ENCODE measurements at regions not wholly inside any gene's neighbourhood (a gene's known extent, or its start where the extent isn't known, plus 50 kb on each side); places are given as distances from the start of the nearest gene placed in this dataset.

GRCh38 chr12:131369094-131369845, 341.6 kb upstream of the SFSWAP start:
- TF ChIP-seq POLR2A (IDR thresholded peaks at IDR 0.05) (no peak), CTCF (IDR thresholded peaks at IDR 0.05) (no peak)

Measured in uterus (tissue), 2 donors.